Caco-2 (cell line): ENCODE measurements at regions not wholly inside any gene's neighbourhood (a gene's known extent, or its start where the extent isn't known, plus 50 kb on each side); places are given as distances from the start of the nearest gene placed in this dataset.

Source experiments
- BruUV-seq: library from RNA; stranded (reverse); fragments of 400-500 nt; replicated peaks from 2 replicates; lab custom pipeline; 2021; lab: Mats Ljungman, UMichigan
- CTCF ChIA-PET: fragments of 300-600 bp; sonication (Branson Sonifier 250); formaldehyde crosslinking; loops from one replicate; lab custom pipeline; 2022; ENCODE audit warnings: antibody characterized with exemption; lab: Charles Lee
- POLR2A ChIA-PET: fragments of 300-600 bp; sonication (Branson Sonifier 250); formaldehyde crosslinking; loops from one replicate; lab custom pipeline; 2022; ENCODE audit warnings: antibody characterized with exemption; lab: Charles Lee
- DNase-seq, 2 experiments: peaks; one replicate each; pipeline versions ENCODE4 v3.0.0 to v3.0.0-alpha.2; 2020 to 2022
- H3K27me3 ChIP-seq: replicated peaks from 2 replicates; pipeline ENCODE4 v1.6.0; 2011; ENCODE audit warnings: low read length; ENCODE audit not compliant: control insufficient read depth, insufficient read depth
- H3K36me3 ChIP-seq: 2 replicates; pipeline ENCODE4 v1.5.1; 2011; ENCODE audit warnings: low read length; ENCODE audit not compliant: control insufficient read depth, insufficient read depth
- H3K4me1 ChIP-seq: fragments of 250-450 bp; sonication (Bioruptor Pico); 2 replicates; pipeline ENCODE4 v1.5.1; 2020; ENCODE audit warnings: mild to moderate bottlenecking
- H3K4me3 ChIP-seq: 2 replicates; pipeline ENCODE4 v1.5.1; 2011; ENCODE audit warnings: low read depth, mild to moderate bottlenecking, control low read depth, low read length
- H3K9me3 ChIP-seq: fragments of 250-450 bp; sonication (Bioruptor Pico); 2 replicates; pipeline ENCODE4 v1.5.1; 2020; ENCODE audit warnings: mild to moderate bottlenecking, moderate library complexity
- H3K27ac Mint-ChIP-seq: one replicate; pipeline ENCODE4 v1.8.0; 2022; ENCODE audit warnings: mixed read lengths; ENCODE audit not compliant: unreplicated experiment
- H3K27me3 Mint-ChIP-seq: one replicate; pipeline ENCODE4 v1.8.0; 2022; ENCODE audit warnings: mixed read lengths; ENCODE audit not compliant: insufficient read depth, unreplicated experiment
- H3K36me3 Mint-ChIP-seq: one replicate; pipeline ENCODE4 v1.8.0; 2022; ENCODE audit warnings: mild to moderate bottlenecking, mixed read lengths; ENCODE audit not compliant: insufficient read depth, unreplicated experiment
- H3K4me1 Mint-ChIP-seq: one replicate; pipeline ENCODE4 v1.8.0; 2022; ENCODE audit warnings: low read depth, mixed read lengths; ENCODE audit not compliant: unreplicated experiment
- H3K4me3 Mint-ChIP-seq: one replicate; pipeline ENCODE4 v1.8.0; 2022; ENCODE audit warnings: mild to moderate bottlenecking, moderate library complexity, mixed read lengths; ENCODE audit not compliant: unreplicated experiment
- H3K9me3 Mint-ChIP-seq: one replicate; pipeline ENCODE4 v1.8.0; 2022; ENCODE audit warnings: mixed read lengths; ENCODE audit not compliant: unreplicated experiment
- intact Hi-C: fragments of 100-400 bp; cut with micrococcal nuclease; formaldehyde crosslinking; loops from one replicate; pipeline ENCODE4 v1.10.0; 2022; ENCODE audit not compliant: unreplicated experiment
- TF ChIP-seq, protein P1 (sequence below), 2 experiments: fragments of 200-600 bp in 1 of 2; IDR thresholded peaks; 1 replicate in 1 of 2; 2 replicates in 1 of 2; pipeline versions ENCODE4 v1.5.1 to v1.8.0; 2011 to 2022; ENCODE audit warnings: antibody characterized with exemption in 1 of 2, control low read depth in 1 of 2, inconsistent platforms in 1 of 2, low read depth in 1 of 2, low read length in 1 of 2, mild to moderate bottlenecking in 1 of 2, moderate library complexity in 1 of 2; ENCODE audit not compliant: insufficient read depth in 1 of 2, severe bottlenecking in 1 of 2, unreplicated experiment in 1 of 2

DNA sequence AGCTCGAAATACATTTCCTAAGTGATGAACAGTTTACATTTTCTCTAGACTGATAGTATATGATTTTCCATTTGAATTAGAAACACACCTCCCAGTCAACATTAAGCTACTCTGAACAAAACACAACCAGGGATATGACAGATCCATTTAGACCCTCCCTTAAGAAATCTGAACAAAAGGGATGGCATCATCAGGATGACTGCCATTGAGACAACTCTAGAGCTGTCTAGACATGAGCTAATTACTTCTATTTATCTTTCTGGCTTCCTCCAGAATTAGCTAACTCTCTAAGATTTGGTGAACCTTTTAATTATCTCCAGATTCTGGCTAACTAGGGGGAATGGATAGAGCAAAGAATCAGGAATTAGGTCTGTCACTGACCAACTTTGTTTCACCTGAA, 92.9 kb upstream of the IGF1 start:
- H3K27me3 ChIP-seq, result no peaks in the 10 kb centered on the region
- H3K4me3 ChIP-seq, result no peak overlapping the region
- Mint-ChIP-seq H3K27ac (no peak overlapping the region), H3K4me3 (no peak overlapping the region), H3K4me1 (no peaks in the 10 kb centered on the region), H3K27me3 (no peaks in the 10 kb centered on the region), H3K9me3 (no peaks in the 10 kb centered on the region), H3K36me3 (no peaks in the 10 kb centered on the region)
- H3K36me3 ChIP-seq, result no peaks in the 10 kb centered on the region
- ChIA-PET CTCF (no interaction called here), POLR2A (no interaction called here)
- intact Hi-C loops, result no loop called here
- no peak for DNase-seq
- no TSS peak for BruUV-seq
- peaks cover 5% of the 10 kb centered on the region for H3K4me1 ChIP-seq
- TF ChIP-seq, protein P1, sequence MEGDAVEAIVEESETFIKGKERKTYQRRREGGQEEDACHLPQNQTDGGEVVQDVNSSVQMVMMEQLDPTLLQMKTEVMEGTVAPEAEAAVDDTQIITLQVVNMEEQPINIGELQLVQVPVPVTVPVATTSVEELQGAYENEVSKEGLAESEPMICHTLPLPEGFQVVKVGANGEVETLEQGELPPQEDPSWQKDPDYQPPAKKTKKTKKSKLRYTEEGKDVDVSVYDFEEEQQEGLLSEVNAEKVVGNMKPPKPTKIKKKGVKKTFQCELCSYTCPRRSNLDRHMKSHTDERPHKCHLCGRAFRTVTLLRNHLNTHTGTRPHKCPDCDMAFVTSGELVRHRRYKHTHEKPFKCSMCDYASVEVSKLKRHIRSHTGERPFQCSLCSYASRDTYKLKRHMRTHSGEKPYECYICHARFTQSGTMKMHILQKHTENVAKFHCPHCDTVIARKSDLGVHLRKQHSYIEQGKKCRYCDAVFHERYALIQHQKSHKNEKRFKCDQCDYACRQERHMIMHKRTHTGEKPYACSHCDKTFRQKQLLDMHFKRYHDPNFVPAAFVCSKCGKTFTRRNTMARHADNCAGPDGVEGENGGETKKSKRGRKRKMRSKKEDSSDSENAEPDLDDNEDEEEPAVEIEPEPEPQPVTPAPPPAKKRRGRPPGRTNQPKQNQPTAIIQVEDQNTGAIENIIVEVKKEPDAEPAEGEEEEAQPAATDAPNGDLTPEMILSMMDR (IDR thresholded peaks at IDR 0.05; ENCODE audit: insufficient read depth in 1 of 2, low read depth in 1 of 2, low read length in 1 of 2, severe bottlenecking in 1 of 2, unreplicated experiment in 1 of 2), result no peak
- no peaks in the 10 kb centered on the region for H3K9me3 ChIP-seq

DNA sequence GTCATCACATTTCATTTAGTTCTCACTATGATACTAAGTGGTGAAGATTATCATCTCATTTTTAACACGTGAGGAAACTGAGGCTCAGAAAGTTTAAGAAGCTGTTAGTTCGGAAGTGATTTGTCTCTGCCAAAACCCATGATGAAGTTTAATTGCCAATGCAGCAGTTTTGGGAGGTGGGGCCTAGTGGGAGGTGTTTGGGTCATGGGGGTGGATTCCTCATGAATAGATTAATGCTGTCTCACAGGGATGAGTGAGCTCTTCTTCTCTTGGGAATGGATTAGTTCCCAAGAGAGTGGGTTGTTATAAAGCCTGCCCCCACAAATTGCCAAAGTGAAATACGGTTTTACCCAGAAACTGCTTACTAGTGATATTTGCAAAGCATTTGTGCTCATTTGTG, 91.5 kb upstream of the IGF1 start:
- Mint-ChIP-seq H3K9me3 (no peaks in the 10 kb centered on the region), H3K27me3 (no peaks in the 10 kb centered on the region), H3K4me1 (peaks cover under 1% of the 10 kb centered on the region), H3K4me3 (no peak overlapping the region), H3K27ac (no peak overlapping the region), H3K36me3 (no peaks in the 10 kb centered on the region)
- TF ChIP-seq, protein P1 (IDR thresholded peaks at IDR 0.05; ENCODE audit: insufficient read depth in 1 of 2, low read depth in 1 of 2, low read length in 1 of 2, severe bottlenecking in 1 of 2, unreplicated experiment in 1 of 2), result no peak
- Histone ChIP-seq H3K36me3 (no peaks in the 10 kb centered on the region), H3K27me3 (no peaks in the 10 kb centered on the region), H3K9me3 (no peaks in the 10 kb centered on the region), H3K4me1 (peaks cover 19% of the 10 kb centered on the region), H3K4me3 (no peak overlapping the region)
- no TSS peak for BruUV-seq
- intact Hi-C loops, result no loop called here
- ChIA-PET POLR2A (no interaction called here), CTCF (no interaction called here)
- DNase-seq, result no peak

DNA sequence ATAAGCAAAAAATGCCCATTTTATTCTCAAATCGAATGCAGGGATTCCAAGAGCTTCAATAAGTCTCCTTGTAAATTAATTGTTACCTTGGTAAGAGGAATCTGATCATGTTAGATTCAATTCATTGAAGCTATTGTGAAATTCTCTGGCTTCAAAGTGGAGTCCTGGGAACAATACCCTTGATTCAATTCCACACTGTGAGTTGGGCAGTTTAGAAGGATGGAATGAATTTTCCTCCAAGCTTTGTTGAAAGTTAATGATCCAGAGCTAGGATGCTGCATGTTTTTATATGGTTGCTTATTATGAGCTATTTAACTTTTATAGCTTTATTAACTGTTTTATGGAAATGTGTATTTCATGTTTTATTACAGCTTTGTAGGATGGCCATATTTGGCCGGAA, 89.9 kb upstream of the IGF1 start:
- BruUV-seq, result no TSS peak
- Mint-ChIP-seq H3K9me3 (no peaks in the 10 kb centered on the region), H3K4me1 (peaks cover 7% of the 10 kb centered on the region), H3K27me3 (no peaks in the 10 kb centered on the region), H3K27ac (no peak overlapping the region), H3K4me3 (no peak overlapping the region), H3K36me3 (no peaks in the 10 kb centered on the region)
- Histone ChIP-seq H3K4me1 (peaks cover 26% of the 10 kb centered on the region), H3K27me3 (no peaks in the 10 kb centered on the region), H3K36me3 (no peaks in the 10 kb centered on the region), H3K9me3 (0 out of 2 replicates have a peak, but pooled peaks cover 5% of the 10 kb centered on the region), H3K4me3 (no peak overlapping the region)
- ChIA-PET CTCF (no interaction called here), POLR2A (no interaction called here)
- TF ChIP-seq, protein P1 (IDR thresholded peaks at IDR 0.05; ENCODE audit: insufficient read depth in 1 of 2, low read depth in 1 of 2, low read length in 1 of 2, severe bottlenecking in 1 of 2, unreplicated experiment in 1 of 2), result no peak
- no peak for DNase-seq
- intact Hi-C loops, result no loop called here
